SK-N-SH treated with all-trans-retinoic acid at 6 μM for 48 hours (cell line): ENCODE measurements at regions not wholly inside any gene's neighbourhood (a gene's known extent, or its start where the extent isn't known, plus 50 kb on each side); places are given as distances from the start of the nearest gene placed in this dataset.

Source experiments
- ATAC-seq: fragments of 200-7000 bp; cut with Tn5 transposase; 3 replicates; pipeline ENCODE4 v1.9.1; 2020; ENCODE audit warnings: mild to moderate bottlenecking, moderate library complexity
- ARNTL ChIP-seq: fragments of 450-650 bp; formaldehyde crosslinking; IDR thresholded peaks from 2 replicates; pipeline ENCODE4 v1.5.0; 2020; ENCODE audit warnings: low read depth, mild to moderate bottlenecking, moderate library complexity, borderline replicate concordance
- BACH2 ChIP-seq: fragments of 250-450 bp; sonication (Bioruptor Pico); IDR thresholded peaks from 2 replicates; pipeline ENCODE4 v1.9.0; 2021; ENCODE audit warnings: mild to moderate bottlenecking, borderline replicate concordance
- ESRRG ChIP-seq: fragments of 250-450 bp; sonication (Bioruptor Pico); IDR thresholded peaks from 2 replicates; pipeline ENCODE4 v1.6.1; 2021; ENCODE audit warnings: mild to moderate bottlenecking
- GLIS3 ChIP-seq: fragments of 250-450 bp; sonication (Bioruptor Pico); IDR thresholded peaks from 2 replicates; pipeline ENCODE4 v1.5.0; 2020; ENCODE audit warnings: mild to moderate bottlenecking, moderate library complexity
- ISL1 ChIP-seq: fragments of 250-450 bp; sonication (Bioruptor Pico); IDR thresholded peaks from 2 replicates; pipeline ENCODE4 v2.1.2; 2022; ENCODE audit warnings: mild to moderate bottlenecking, moderate library complexity
- OSR1 ChIP-seq: fragments of 250-450 bp; sonication (Bioruptor Pico); IDR thresholded peaks from 2 replicates; pipeline ENCODE4 v1.8.0; 2022; ENCODE audit warnings: moderate library complexity, mild to moderate bottlenecking, inconsistent platforms
- PPARA ChIP-seq: fragments of 250-450 bp; sonication (Bioruptor Pico); IDR thresholded peaks from 2 replicates; pipeline ENCODE4 v1.5.0; 2020; ENCODE audit warnings: mild to moderate bottlenecking, borderline replicate concordance
- RARB ChIP-seq: fragments of 250-450 bp; sonication (Bioruptor Pico); IDR thresholded peaks from 2 replicates; pipeline ENCODE4 v1.8.0; 2021; ENCODE audit warnings: mild to moderate bottlenecking, moderate library complexity
- TCF4 ChIP-seq: fragments of 250-450 bp; sonication (Bioruptor Pico); IDR thresholded peaks from 2 replicates; pipeline ENCODE4 v1.8.0; 2021; ENCODE audit warnings: mild to moderate bottlenecking, moderate library complexity, borderline replicate concordance
- TOX ChIP-seq: fragments of 250-450 bp; sonication (Bioruptor Pico); IDR thresholded peaks from 2 replicates; pipeline ENCODE4 v1.8.0; 2021; ENCODE audit warnings: mild to moderate bottlenecking, moderate library complexity, borderline replicate concordance
- ZC3H10 ChIP-seq: fragments of 250-450 bp; sonication (Bioruptor Pico); IDR thresholded peaks from 2 replicates; pipeline ENCODE4 v1.5.1; 2021; ENCODE audit warnings: mild to moderate bottlenecking, moderate library complexity
- ZFP3 ChIP-seq: fragments of 250-450 bp; sonication (Bioruptor Pico); IDR thresholded peaks from 2 replicates; pipeline ENCODE4 v1.5.0; 2020; ENCODE audit warnings: mild to moderate bottlenecking, moderate library complexity
- ZFP30 ChIP-seq: fragments of 450-650 bp; formaldehyde crosslinking; IDR thresholded peaks from 2 replicates; pipeline ENCODE4 v1.5.0; 2022; ENCODE audit warnings: mild to moderate bottlenecking, moderate library complexity
- ZNF565 ChIP-seq: fragments of 450-650 bp; formaldehyde crosslinking; conservative IDR thresholded peaks from 2 replicates; pipeline ENCODE4 v1.5.0; 2020; ENCODE audit warnings: low read depth, mild to moderate bottlenecking, moderate library complexity
- TF ChIP-seq, protein P1 (sequence below): fragments of 250-450 bp; sonication (Bioruptor Pico); IDR thresholded peaks from 2 replicates; pipeline ENCODE4 v1.8.0; 2021; ENCODE audit warnings: low read depth, mild to moderate bottlenecking, moderate library complexity, borderline replicate concordance
- TF ChIP-seq, protein P2 (sequence below): fragments of 250-450 bp; sonication (Bioruptor Pico); IDR thresholded peaks from 2 replicates; pipeline ENCODE4 v1.5.0; 2020; ENCODE audit warnings: mild to moderate bottlenecking, moderate library complexity
- TF ChIP-seq, protein P3 (sequence below): fragments of 250-450 bp; sonication (Bioruptor Pico); IDR thresholded peaks from 2 replicates; pipeline ENCODE4 v1.5.1; 2020; ENCODE audit warnings: low read depth, mild to moderate bottlenecking, moderate library complexity
- TF ChIP-seq, protein P4 (sequence below): fragments of 250-450 bp; sonication (Bioruptor Pico); IDR thresholded peaks from 2 replicates; pipeline ENCODE4 v1.5.1; 2021; ENCODE audit warnings: mild to moderate bottlenecking, moderate library complexity

DNA sequence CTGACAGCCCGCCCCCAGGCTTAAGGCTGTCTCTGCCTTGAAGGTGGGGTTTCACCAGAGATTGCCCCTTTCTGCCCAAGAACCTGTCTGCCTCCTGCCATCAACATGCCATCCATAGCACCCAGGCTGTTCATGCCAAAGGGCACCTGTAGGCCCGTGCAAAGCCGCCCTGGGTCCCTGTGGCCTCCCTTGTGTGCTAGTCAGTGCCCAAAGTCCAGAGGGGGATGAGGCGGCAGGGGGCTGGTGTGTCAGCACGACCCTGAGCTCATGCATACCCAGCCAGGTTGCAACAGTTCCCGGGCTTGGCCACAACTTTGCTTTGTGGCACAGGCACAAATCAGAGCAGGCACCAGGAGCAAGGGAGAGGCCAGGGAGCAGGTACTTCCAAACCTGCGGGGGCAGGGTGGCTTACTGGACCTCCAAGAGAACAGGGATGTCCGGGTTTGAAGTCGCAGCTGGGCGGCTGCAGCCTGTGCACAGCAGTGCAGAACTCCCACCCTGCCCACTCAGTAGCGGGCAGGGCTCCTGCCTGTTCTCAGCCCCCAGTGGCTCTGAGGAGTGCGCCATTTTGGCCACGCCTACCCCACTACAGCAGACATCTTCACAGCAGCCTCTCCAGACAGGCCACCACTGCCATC lies 671.1 kb upstream of the GRM3 start:
- no peak for TF ChIP-seq ZFP30
- TF ChIP-seq, protein P1, sequence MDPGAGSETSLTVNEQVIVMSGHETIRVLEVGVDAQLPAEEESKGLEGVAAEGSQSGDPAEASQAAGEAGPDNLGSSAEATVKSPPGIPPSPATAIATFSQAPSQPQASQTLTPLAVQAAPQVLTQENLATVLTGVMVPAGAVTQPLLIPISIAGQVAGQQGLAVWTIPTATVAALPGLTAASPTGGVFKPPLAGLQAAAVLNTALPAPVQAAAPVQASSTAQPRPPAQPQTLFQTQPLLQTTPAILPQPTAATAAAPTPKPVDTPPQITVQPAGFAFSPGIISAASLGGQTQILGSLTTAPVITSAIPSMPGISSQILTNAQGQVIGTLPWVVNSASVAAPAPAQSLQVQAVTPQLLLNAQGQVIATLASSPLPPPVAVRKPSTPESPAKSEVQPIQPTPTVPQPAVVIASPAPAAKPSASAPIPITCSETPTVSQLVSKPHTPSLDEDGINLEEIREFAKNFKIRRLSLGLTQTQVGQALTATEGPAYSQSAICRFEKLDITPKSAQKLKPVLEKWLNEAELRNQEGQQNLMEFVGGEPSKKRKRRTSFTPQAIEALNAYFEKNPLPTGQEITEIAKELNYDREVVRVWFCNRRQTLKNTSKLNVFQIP (CRISPR knock-in tag), result no peak
- no peak for TF ChIP-seq ESRRG (CRISPR knock-in tag)
- no peak for ATAC-seq

DNA sequence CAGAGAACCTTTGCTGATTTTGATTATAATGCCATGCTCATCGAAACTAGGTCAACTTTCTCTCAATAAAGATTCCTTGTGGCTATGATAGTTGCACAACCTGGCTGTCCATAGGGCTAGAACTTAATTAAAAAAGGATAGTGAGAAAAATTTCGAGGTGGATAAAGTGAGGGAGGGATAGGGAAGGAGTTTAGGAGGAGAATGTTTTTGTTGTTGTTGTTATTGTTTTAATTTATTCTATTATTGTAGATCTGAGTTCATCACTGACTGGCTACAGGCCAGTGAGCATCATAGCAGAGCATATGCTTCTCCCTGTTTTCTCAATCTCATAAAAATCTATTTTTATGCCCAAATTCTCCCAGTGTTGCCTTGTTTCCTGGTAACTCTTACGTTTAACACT lies 688.7 kb upstream of the GRM3 start:
- TF ChIP-seq BACH2 (CRISPR knock-in tag), result no peak
- no peak for TF ChIP-seq TCF4 (CRISPR knock-in tag)
- TF ChIP-seq, protein P2, sequence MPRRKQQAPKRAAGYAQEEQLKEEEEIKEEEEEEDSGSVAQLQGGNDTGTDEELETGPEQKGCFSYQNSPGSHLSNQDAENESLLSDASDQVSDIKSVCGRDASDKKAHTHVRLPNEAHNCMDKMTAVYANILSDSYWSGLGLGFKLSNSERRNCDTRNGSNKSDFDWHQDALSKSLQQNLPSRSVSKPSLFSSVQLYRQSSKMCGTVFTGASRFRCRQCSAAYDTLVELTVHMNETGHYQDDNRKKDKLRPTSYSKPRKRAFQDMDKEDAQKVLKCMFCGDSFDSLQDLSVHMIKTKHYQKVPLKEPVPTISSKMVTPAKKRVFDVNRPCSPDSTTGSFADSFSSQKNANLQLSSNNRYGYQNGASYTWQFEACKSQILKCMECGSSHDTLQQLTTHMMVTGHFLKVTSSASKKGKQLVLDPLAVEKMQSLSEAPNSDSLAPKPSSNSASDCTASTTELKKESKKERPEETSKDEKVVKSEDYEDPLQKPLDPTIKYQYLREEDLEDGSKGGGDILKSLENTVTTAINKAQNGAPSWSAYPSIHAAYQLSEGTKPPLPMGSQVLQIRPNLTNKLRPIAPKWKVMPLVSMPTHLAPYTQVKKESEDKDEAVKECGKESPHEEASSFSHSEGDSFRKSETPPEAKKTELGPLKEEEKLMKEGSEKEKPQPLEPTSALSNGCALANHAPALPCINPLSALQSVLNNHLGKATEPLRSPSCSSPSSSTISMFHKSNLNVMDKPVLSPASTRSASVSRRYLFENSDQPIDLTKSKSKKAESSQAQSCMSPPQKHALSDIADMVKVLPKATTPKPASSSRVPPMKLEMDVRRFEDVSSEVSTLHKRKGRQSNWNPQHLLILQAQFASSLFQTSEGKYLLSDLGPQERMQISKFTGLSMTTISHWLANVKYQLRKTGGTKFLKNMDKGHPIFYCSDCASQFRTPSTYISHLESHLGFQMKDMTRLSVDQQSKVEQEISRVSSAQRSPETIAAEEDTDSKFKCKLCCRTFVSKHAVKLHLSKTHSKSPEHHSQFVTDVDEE (CRISPR knock-in tag), result no peak
- TF ChIP-seq, protein P3, sequence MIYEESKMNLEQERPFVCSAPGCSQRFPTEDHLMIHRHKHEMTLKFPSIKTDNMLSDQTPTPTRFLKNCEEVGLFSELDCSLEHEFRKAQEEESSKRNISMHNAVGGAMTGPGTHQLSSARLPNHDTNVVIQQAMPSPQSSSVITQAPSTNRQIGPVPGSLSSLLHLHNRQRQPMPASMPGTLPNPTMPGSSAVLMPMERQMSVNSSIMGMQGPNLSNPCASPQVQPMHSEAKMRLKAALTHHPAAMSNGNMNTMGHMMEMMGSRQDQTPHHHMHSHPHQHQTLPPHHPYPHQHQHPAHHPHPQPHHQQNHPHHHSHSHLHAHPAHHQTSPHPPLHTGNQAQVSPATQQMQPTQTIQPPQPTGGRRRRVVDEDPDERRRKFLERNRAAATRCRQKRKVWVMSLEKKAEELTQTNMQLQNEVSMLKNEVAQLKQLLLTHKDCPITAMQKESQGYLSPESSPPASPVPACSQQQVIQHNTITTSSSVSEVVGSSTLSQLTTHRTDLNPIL (CRISPR knock-in tag), result no peak
- TF ChIP-seq ARNTL (CRISPR knock-in tag), result no peak
- no peak for TF ChIP-seq ZNF565 (CRISPR knock-in tag)
- no peak for TF ChIP-seq TOX (CRISPR knock-in tag)
- no peak for TF ChIP-seq PPARA (CRISPR knock-in tag)
- TF ChIP-seq ZC3H10, result no peak
- no peak for TF ChIP-seq OSR1 (CRISPR knock-in tag)
- TF ChIP-seq ZFP30, result no peak
- TF ChIP-seq, protein P4, sequence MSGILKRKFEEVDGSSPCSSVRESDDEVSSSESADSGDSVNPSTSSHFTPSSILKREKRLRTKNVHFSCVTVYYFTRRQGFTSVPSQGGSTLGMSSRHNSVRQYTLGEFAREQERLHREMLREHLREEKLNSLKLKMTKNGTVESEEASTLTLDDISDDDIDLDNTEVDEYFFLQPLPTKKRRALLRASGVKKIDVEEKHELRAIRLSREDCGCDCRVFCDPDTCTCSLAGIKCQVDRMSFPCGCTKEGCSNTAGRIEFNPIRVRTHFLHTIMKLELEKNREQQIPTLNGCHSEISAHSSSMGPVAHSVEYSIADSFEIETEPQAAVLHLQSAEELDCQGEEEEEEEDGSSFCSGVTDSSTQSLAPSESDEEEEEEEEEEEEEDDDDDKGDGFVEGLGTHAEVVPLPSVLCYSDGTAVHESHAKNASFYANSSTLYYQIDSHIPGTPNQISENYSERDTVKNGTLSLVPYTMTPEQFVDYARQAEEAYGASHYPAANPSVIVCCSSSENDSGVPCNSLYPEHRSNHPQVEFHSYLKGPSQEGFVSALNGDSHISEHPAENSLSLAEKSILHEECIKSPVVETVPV, result no peak
- ATAC-seq, result no peak

DNA sequence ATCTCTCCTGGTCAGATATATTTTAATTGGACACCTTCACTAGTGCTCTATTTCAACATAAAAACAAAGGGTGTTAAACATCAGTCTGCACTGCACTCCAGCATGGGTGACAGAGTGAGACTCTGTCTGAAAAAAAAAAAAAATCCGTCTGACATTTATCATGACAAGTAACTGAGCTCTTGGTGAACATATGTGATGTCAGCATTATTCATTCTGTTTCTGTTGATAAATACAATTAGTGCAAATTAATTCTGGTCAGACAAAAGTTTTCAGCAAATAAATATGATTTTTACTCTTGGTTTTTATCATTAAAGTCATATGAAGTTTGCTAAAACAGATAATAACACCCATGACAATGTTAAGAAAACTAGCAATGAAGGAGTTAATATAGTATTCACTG lies 692.8 kb upstream of the GRM3 start:
- no peak for ATAC-seq
- no peak for TF ChIP-seq ISL1 (CRISPR knock-in tag)
- TF ChIP-seq, protein P2 (CRISPR knock-in tag), result no peak
- no peak for TF ChIP-seq ARNTL (CRISPR knock-in tag)
- no peak for TF ChIP-seq BACH2 (CRISPR knock-in tag)
- TF ChIP-seq OSR1 (CRISPR knock-in tag), result no peak
- no peak for TF ChIP-seq TCF4 (CRISPR knock-in tag)
- TF ChIP-seq GLIS3 (CRISPR knock-in tag), result no peak
- no peak for TF ChIP-seq RARB
- TF ChIP-seq, protein P3 (CRISPR knock-in tag), result no peak
- no peak for TF ChIP-seq ZNF565 (CRISPR knock-in tag)
- TF ChIP-seq ZFP3 (CRISPR knock-in tag), result no peak
